ENCODE measurements at regions not wholly inside any gene's neighbourhood (a gene's known extent, or its start where the extent isn't known, plus 50 kb on each side); places are given as distances from the start of the nearest gene placed in this dataset.

GRCh38 chr11:130666781-130667251 lies 218.4 kb downstream of the ADAMTS15 start:
- Histone ChIP-seq H4K8ac (ENCODE audit: low read length) (peak overlapping the region; percentile 41), H3K9me3 (ENCODE audit: control insufficient read depth, low read length) (no peaks in the 10 kb centered on the region), H3K79me1 (replicated peaks; ENCODE audit: low read length, poor library complexity, severe bottlenecking) (no peaks in the 10 kb centered on the region), H2BK12ac (ENCODE audit: low read length in 2 of 2) (peak overlapping the region; percentile 32 to 86), H2AK5ac (ENCODE audit: low read length, severe bottlenecking) (peak overlapping the region; percentile 73), H3K18ac (ENCODE audit: low read depth in 1 of 2, low read length in 2 of 2) (peak overlapping the region; percentile 83 to 89), H3K4me3 (ENCODE audit: insufficient read depth in 1 of 2, low read depth in 1 of 2, low read length in 2 of 2) (no peak overlapping the region), H3K36me3 (ENCODE audit: control insufficient read depth in 1 of 2, insufficient read depth in 2 of 2, low read depth in 1 of 2, low read length in 2 of 2) (no peaks in the 10 kb centered on the region), H2BK15ac (ENCODE audit: low read depth, poor library complexity, severe bottlenecking) (no peak overlapping the region), H4K91ac (ENCODE audit: low read length) (peak overlapping the region; percentile 80), H3K14ac (ENCODE audit: low read length in 2 of 2) (no peak overlapping the region), H2BK120ac (ENCODE audit: low read depth, low read length) (peak overlapping the region; percentile 49), H2BK5ac (ENCODE audit: low read depth, low read length, poor library complexity, severe bottlenecking) (no peak overlapping the region), H2AFZ (ENCODE audit: low read depth, low read length) (no peak overlapping the region), H3K23ac (ENCODE audit: low read length in 2 of 2) (no peak overlapping the region), H3K27ac (ENCODE audit: low read length, poor library complexity, severe bottlenecking) (no peak overlapping the region), H3K4ac (ENCODE audit: low read depth in 1 of 2, low read length in 2 of 2) (peak overlapping the region in 1 of 2 experiments; percentile 45), H3K9ac (ENCODE audit: low read length) (peak overlapping the region; percentile 2), H3K27me3 (ENCODE audit: control insufficient read depth in 1 of 2, insufficient read depth in 1 of 2, low read length in 2 of 2) (no peaks in the 10 kb centered on the region), H3K4me1 (ENCODE audit: control insufficient read depth, insufficient read depth, low read depth, low read length) (peaks cover 3% of the 10 kb centered on the region), H3K4me2 (ENCODE audit: low read length, poor library complexity, severe bottlenecking) (no peak overlapping the region)
- WGBS: 36% methylated on average over 1 of the region's 1 CpG
- peak; percentile 39 for DNase-seq

GRCh38 chr11:130668751-130669150 lies 220.3 kb downstream of the ADAMTS15 start:
- H2BK12ac ChIP-seq (ENCODE audit: low read length in 2 of 2): no peak overlapping the region
- peaks cover 20% of the 10 kb centered on the region for H3K4me1 ChIP-seq (ENCODE audit: control insufficient read depth, insufficient read depth, low read depth, low read length)
- no peak overlapping the region for H2BK120ac ChIP-seq (ENCODE audit: low read depth, low read length)
- no peak overlapping the region for H2AFZ ChIP-seq (ENCODE audit: low read depth, low read length)
- no peak overlapping the region for H3K4ac ChIP-seq (ENCODE audit: low read depth in 1 of 2, low read length in 2 of 2)
- no peak overlapping the region for H3K14ac ChIP-seq (ENCODE audit: low read length in 2 of 2)
- no peak overlapping the region for H4K91ac ChIP-seq (ENCODE audit: low read length)
- H3K36me3 ChIP-seq (ENCODE audit: control insufficient read depth in 1 of 2, insufficient read depth in 2 of 2, low read depth in 1 of 2, low read length in 2 of 2): no peaks in the 10 kb centered on the region
- H3K4me2 ChIP-seq (ENCODE audit: low read length, poor library complexity, severe bottlenecking): no peak overlapping the region
- no peaks in the 10 kb centered on the region for H3K27me3 ChIP-seq (ENCODE audit: control insufficient read depth in 1 of 2, insufficient read depth in 1 of 2, low read length in 2 of 2)
- no peak overlapping the region for H3K23ac ChIP-seq (ENCODE audit: low read length in 2 of 2)
- no peaks in the 10 kb centered on the region for H3K79me1 ChIP-seq (replicated peaks; ENCODE audit: low read length, poor library complexity, severe bottlenecking)
- H3K4me3 ChIP-seq (ENCODE audit: insufficient read depth in 1 of 2, low read depth in 1 of 2, low read length in 2 of 2): no peak overlapping the region
- no peak overlapping the region for H3K9ac ChIP-seq (ENCODE audit: low read length)
- no peak overlapping the region for H2BK5ac ChIP-seq (ENCODE audit: low read depth, low read length, poor library complexity, severe bottlenecking)
- no peaks in the 10 kb centered on the region for H3K9me3 ChIP-seq (ENCODE audit: control insufficient read depth, low read length)
- no peak overlapping the region for H3K27ac ChIP-seq (ENCODE audit: low read length, poor library complexity, severe bottlenecking)
- H4K8ac ChIP-seq (ENCODE audit: low read length): no peak overlapping the region
- 67% methylated on average over 2 of the region's 2 CpGs for WGBS
- no peak overlapping the region for H2BK15ac ChIP-seq (ENCODE audit: low read depth, poor library complexity, severe bottlenecking)
- H3K18ac ChIP-seq (ENCODE audit: low read depth in 1 of 2, low read length in 2 of 2): no peak overlapping the region
- no peak overlapping the region for H2AK5ac ChIP-seq (ENCODE audit: low read length, severe bottlenecking)
- DNase-seq: no peak

- 100% methylated on average over 6 of the region's 6 CpGs for WGBS
Measured at GRCh38 chr11:130670200-130670599, 221.8 kb downstream of the ADAMTS15 start.

GRCh38 chr11:130671801-130672700 lies 223.6 kb downstream of the ADAMTS15 start:
- H3K27me3 ChIP-seq (ENCODE audit: control insufficient read depth in 1 of 2, insufficient read depth in 1 of 2, low read length in 2 of 2): no peaks in the 10 kb centered on the region

More at GRCh38 chr11:130670200-130670599, 221.8 kb downstream of the ADAMTS15 start:
- no peak for DNase-seq
- H3K9me3 ChIP-seq (ENCODE audit: control insufficient read depth, low read length): no peaks in the 10 kb centered on the region
- H3K4ac ChIP-seq (ENCODE audit: low read depth in 1 of 2, low read length in 2 of 2): no peak overlapping the region
- no peak overlapping the region for H2BK15ac ChIP-seq (ENCODE audit: low read depth, poor library complexity, severe bottlenecking)
- no peaks in the 10 kb centered on the region for H3K36me3 ChIP-seq (ENCODE audit: control insufficient read depth in 1 of 2, insufficient read depth in 2 of 2, low read depth in 1 of 2, low read length in 2 of 2)
- H3K9ac ChIP-seq (ENCODE audit: low read length): no peak overlapping the region
- no peak overlapping the region for H2BK120ac ChIP-seq (ENCODE audit: low read depth, low read length)
- H3K4me2 ChIP-seq (ENCODE audit: low read length, poor library complexity, severe bottlenecking): no peak overlapping the region
- no peak overlapping the region for H4K91ac ChIP-seq (ENCODE audit: low read length)
- H3K27me3 ChIP-seq (ENCODE audit: control insufficient read depth in 1 of 2, insufficient read depth in 1 of 2, low read length in 2 of 2): no peaks in the 10 kb centered on the region
- H2AFZ ChIP-seq (ENCODE audit: low read depth, low read length): no peak overlapping the region
- no peak overlapping the region for H4K8ac ChIP-seq (ENCODE audit: low read length)
- H3K4me1 ChIP-seq (ENCODE audit: control insufficient read depth, insufficient read depth, low read depth, low read length): peaks cover 21% of the 10 kb centered on the region
- H3K27ac ChIP-seq (ENCODE audit: low read length, poor library complexity, severe bottlenecking): no peak overlapping the region
- no peak overlapping the region for H3K14ac ChIP-seq (ENCODE audit: low read length in 2 of 2)
- no peak overlapping the region for H3K23ac ChIP-seq (ENCODE audit: low read length in 2 of 2)
- H2BK12ac ChIP-seq (ENCODE audit: low read length in 2 of 2): no peak overlapping the region
- H3K4me3 ChIP-seq (ENCODE audit: insufficient read depth in 1 of 2, low read depth in 1 of 2, low read length in 2 of 2): no peak overlapping the region
- no peak overlapping the region for H3K18ac ChIP-seq (ENCODE audit: low read depth in 1 of 2, low read length in 2 of 2)
- H2BK5ac ChIP-seq (ENCODE audit: low read depth, low read length, poor library complexity, severe bottlenecking): no peak overlapping the region
- H3K79me1 ChIP-seq (replicated peaks; ENCODE audit: low read length, poor library complexity, severe bottlenecking): no peaks in the 10 kb centered on the region
- H2AK5ac ChIP-seq (ENCODE audit: low read length, severe bottlenecking): no peak overlapping the region

More at GRCh38 chr11:130671801-130672700, 223.6 kb downstream of the ADAMTS15 start:
- H2AK5ac ChIP-seq (ENCODE audit: low read length, severe bottlenecking): peak overlapping the region; percentile 71
- peak; percentile 98 for DNase-seq
- no peak overlapping the region for H3K4me2 ChIP-seq (ENCODE audit: low read length, poor library complexity, severe bottlenecking)
- no peak overlapping the region for H3K18ac ChIP-seq (ENCODE audit: low read depth in 1 of 2, low read length in 2 of 2)
- peak overlapping the region; percentile 79 for H3K9ac ChIP-seq (ENCODE audit: low read length)
- peaks cover under 1% of the 10 kb centered on the region for H3K9me3 ChIP-seq (ENCODE audit: control insufficient read depth, low read length)
- no peaks in the 10 kb centered on the region for H3K36me3 ChIP-seq (ENCODE audit: control insufficient read depth in 1 of 2, insufficient read depth in 2 of 2, low read depth in 1 of 2, low read length in 2 of 2)
- H3K79me1 ChIP-seq (replicated peaks; ENCODE audit: low read length, poor library complexity, severe bottlenecking): no peaks in the 10 kb centered on the region
- peak overlapping the region; percentile 83 for H4K91ac ChIP-seq (ENCODE audit: low read length)
- no peak overlapping the region for H2BK15ac ChIP-seq (ENCODE audit: low read depth, poor library complexity, severe bottlenecking)
- H3K27ac ChIP-seq (ENCODE audit: low read length, poor library complexity, severe bottlenecking): peak overlapping the region; percentile 63
- H3K4me1 ChIP-seq (ENCODE audit: control insufficient read depth, insufficient read depth, low read depth, low read length): peaks cover 27% of the 10 kb centered on the region
- H2AFZ ChIP-seq (ENCODE audit: low read depth, low read length): no peak overlapping the region
- H3K4ac ChIP-seq (ENCODE audit: low read depth in 1 of 2, low read length in 2 of 2): no peak overlapping the region
- H3K23ac ChIP-seq (ENCODE audit: low read length in 2 of 2): no peak overlapping the region
- H2BK5ac ChIP-seq (ENCODE audit: low read depth, low read length, poor library complexity, severe bottlenecking): no peak overlapping the region
- H2BK120ac ChIP-seq (ENCODE audit: low read depth, low read length): no peak overlapping the region
- 69% methylated on average over 14 of the region's 14 CpGs for WGBS
- peak overlapping the region in 1 of 2 experiments; percentile 29 for H2BK12ac ChIP-seq (ENCODE audit: low read length in 2 of 2)
- peak overlapping the region; percentile 75 for H4K8ac ChIP-seq (ENCODE audit: low read length)
- H3K14ac ChIP-seq (ENCODE audit: low read length in 2 of 2): no peak overlapping the region
- no peak overlapping the region for H3K4me3 ChIP-seq (ENCODE audit: insufficient read depth in 1 of 2, low read depth in 1 of 2, low read length in 2 of 2)
